HepG2 (cell line): ENCODE measurements at regions not wholly inside any gene's neighbourhood (a gene's known extent, or its start where the extent isn't known, plus 50 kb on each side); places are given as distances from the start of the nearest gene placed in this dataset.

Experiments used
- ATAC-seq: fragments of 200-7000 bp; cut with Tn5 transposase; 3 replicates; pipeline ENCODE4 v1.9.1; 2020; ENCODE audit warnings: mild to moderate bottlenecking, moderate library complexity
- BruUV-seq: library from RNA; stranded (reverse); fragments of 400-500 nt; replicated peaks from 2 replicates; lab custom pipeline; 2021; lab: Mats Ljungman, UMichigan
- CTCF ChIA-PET: fragments of 300-600 bp; formaldehyde crosslinking; extraction: SDS; loops from one replicate; lab custom pipeline; 2021; ENCODE audit warnings: low total read pairs, inconsistent platforms, low intra/inter-chr PET ratio; lab: Yijun Ruan, JAX
- POLR2A ChIA-PET: fragments of 350-600 bp; sonication (Branson Sonifier 250); formaldehyde crosslinking; loops from one replicate; lab custom pipeline; 2020; ENCODE audit warnings: antibody characterized with exemption, inconsistent platforms; lab: Yijun Ruan, JAX
- DNase-seq: peaks from one replicate; pipeline ENCODE4 v3.0.0-alpha.2; 2015; ENCODE audit warnings: low spot score
- FAIRE-seq: peaks from 3 replicates; lab custom pipeline; 2011; peaks lifted over from hg19 to GRCh38; lab: Jason Lieb, UNC
- H2AFZ ChIP-seq: one replicate; pipeline ENCODE4 v1.6.1; 2011; ENCODE audit warnings: low read length, inconsistent platforms
- H3K27ac ChIP-seq: fragments of 300-600 bp; 3 replicates; pipeline ENCODE4 v1.8.0; 2011; ENCODE audit warnings: mixed run types, mild to moderate bottlenecking, mixed read lengths, low read length, inconsistent platforms; ENCODE audit not compliant: insufficient read depth; ENCODE audit errors: extremely low read length
- H3K27me3 ChIP-seq, 2 experiments: fragments of 200-600 bp in 1 of 2; 2 replicates in 1 of 2; 3 replicates in 1 of 2; pipeline versions ENCODE4 v1.6.0 to v1.8.0; 2011; ENCODE audit warnings: low read length in 2 of 2, mild to moderate bottlenecking in 2 of 2, moderate library complexity in 2 of 2, inconsistent platforms in 1 of 2; ENCODE audit not compliant: insufficient read depth in 2 of 2, control insufficient read depth in 1 of 2
- H3K36me3 ChIP-seq, 2 experiments: fragments of 200-600 bp in 1 of 2; replicated peaks in 1 of 2; 2 replicates in 1 of 2; 3 replicates in 1 of 2; pipeline versions ENCODE4 v1.5.1 to v1.8.0; 2011; ENCODE audit warnings: low read length in 2 of 2, inconsistent platforms in 1 of 2; ENCODE audit not compliant: insufficient read depth in 2 of 2, control insufficient read depth in 1 of 2
- H3K4me1 ChIP-seq: 2 replicates; pipeline ENCODE4 v1.5.1; 2012; ENCODE audit warnings: low read length, inconsistent platforms; ENCODE audit not compliant: insufficient read depth
- H3K4me2 ChIP-seq: 2 replicates; pipeline ENCODE4 v1.6.0; 2011; ENCODE audit warnings: low read depth, low read length, inconsistent platforms
- H3K4me3 ChIP-seq, 3 experiments: fragments of 200-600 bp in 1 of 3; sonication (generic), shearing (Covaris generic) in 1 of 3; replicated peaks in 1 of 3; 2 replicates each; pipeline ENCODE4 v1.5.1; 2011 to 2016; ENCODE audit warnings: low read length in 3 of 3, inconsistent platforms in 2 of 3, low read depth in 2 of 3, mild to moderate bottlenecking in 2 of 3, control low read depth in 1 of 3, mixed read lengths in 1 of 3; ENCODE audit not compliant: insufficient read depth in 1 of 3
- H3K79me2 ChIP-seq: one replicate; pipeline ENCODE4 v1.6.1; 2011; ENCODE audit warnings: low read length, inconsistent platforms; ENCODE audit not compliant: insufficient read depth
- H3K9ac ChIP-seq: 2 replicates; pipeline ENCODE4 v1.6.0; 2011; ENCODE audit warnings: mild to moderate bottlenecking, low read depth, low read length, inconsistent platforms; ENCODE audit not compliant: insufficient read depth
- H3K9me3 ChIP-seq: 2 replicates; pipeline ENCODE4 v1.5.1; 2012; ENCODE audit warnings: mild to moderate bottlenecking, low read length
- H4K20me1 ChIP-seq: 2 replicates; pipeline ENCODE4 v1.6.0; 2011; ENCODE audit warnings: inconsistent platforms, mild to moderate bottlenecking, low read length, moderate library complexity; ENCODE audit not compliant: insufficient read depth
- ARID4A ChIP-seq: sonication (generic); formaldehyde crosslinking; IDR thresholded peaks from 2 replicates; pipeline ENCODE4 v1.5.0; 2020; ENCODE audit warnings: mild to moderate bottlenecking, missing genetic modification reagents, borderline replicate concordance
- ATF7-NPFF ChIP-seq: sonication (generic); formaldehyde crosslinking; IDR thresholded peaks from 2 replicates; pipeline ENCODE4 v1.8.1; 2023; ENCODE audit warnings: mild to moderate bottlenecking, low read depth, missing genetic modification reagents, moderate library complexity
- JUNB ChIP-seq: sonication (generic); formaldehyde crosslinking; IDR thresholded peaks from 2 replicates; pipeline ENCODE4 v1.8.0; 2022; ENCODE audit warnings: missing genetic modification reagents, mild to moderate bottlenecking, borderline replicate concordance
- LBX2 ChIP-seq: sonication (generic); formaldehyde crosslinking; IDR thresholded peaks from 2 replicates; pipeline ENCODE4 v1.5.0; 2020; ENCODE audit warnings: missing genetic modification reagents, mild to moderate bottlenecking, borderline replicate concordance
- MTA1 ChIP-seq: sonication (generic); formaldehyde crosslinking; IDR thresholded peaks from 2 replicates; pipeline ENCODE4 v1.4.0; 2020; ENCODE audit warnings: missing genetic modification reagents, mild to moderate bottlenecking, borderline replicate concordance
- NFRKB ChIP-seq: fragments of 450-650 bp; IDR thresholded peaks from 2 replicates; pipeline ENCODE4 v1.6.1; 2017
- PRPF4 ChIP-seq: fragments of 200-400 bp; formaldehyde crosslinking; IDR thresholded peaks from 2 replicates; pipeline ENCODE4 v1.6.1; 2016; ENCODE audit warnings: low read length, low read depth; ENCODE audit not compliant: poor library complexity, severe bottlenecking
- REST ChIP-seq, 2 experiments: IDR thresholded peaks; 2 replicates each; pipeline ENCODE4 v1.6.1; 2011 to 2012; ENCODE audit warnings: low read length in 2 of 2, borderline replicate concordance in 1 of 2, low read depth in 1 of 2, mild to moderate bottlenecking in 1 of 2, moderate library complexity in 1 of 2
- SALL2 ChIP-seq: sonication (generic); formaldehyde crosslinking; IDR thresholded peaks from 2 replicates; pipeline ENCODE4 v1.8.1; 2023; ENCODE audit warnings: mild to moderate bottlenecking, missing genetic modification reagents, inconsistent platforms
- WGBS: methylation state at CpG from one replicate; pipeline ENCODE4 v1.1.6; 2017; ENCODE audit warnings: low lambda C conversion rate; 5-methylcytosine and 5-hydroxymethylcytosine counted together
- in situ Hi-C: cut with HindIII; loops from 2 replicates; pipeline ENCODE4 v1.10.0; 2017; ENCODE audit warnings: low pct_unique_long_range_greater_than_20kb; ENCODE audit not compliant: extremely low pct_ligation_motif_present
- intact Hi-C: fragments of 100-400 bp; cut with micrococcal nuclease; formaldehyde crosslinking; loops from one replicate; pipeline ENCODE4 v1.10.0; 2022; ENCODE audit not compliant: unreplicated experiment

DNA sequence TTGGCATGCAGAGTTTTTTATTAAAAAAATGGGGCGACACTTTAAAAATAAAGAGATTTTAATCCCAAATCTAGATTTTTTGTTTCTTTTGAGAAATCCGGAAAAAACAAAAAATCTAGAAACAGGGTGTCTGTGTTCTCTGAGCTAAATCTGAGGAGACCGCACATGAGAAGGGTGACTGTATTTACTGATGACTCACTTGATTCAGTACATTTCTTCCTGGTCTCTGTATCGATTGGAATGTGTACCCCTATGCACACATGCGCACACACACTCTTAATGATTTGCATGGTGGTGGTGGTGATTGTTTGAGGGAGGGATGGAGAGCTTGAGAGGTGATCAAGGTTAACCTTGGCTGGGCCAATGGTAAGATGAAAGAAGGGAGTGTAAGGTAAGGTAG, 443.1 kb upstream of the THRB start:
- no peak for ATAC-seq
- WGBS = 12% methylated on average over 5 of the region's 5 CpGs
- Histone ChIP-seq H3K27me3 (no peaks in the 10 kb centered on the region; a peak in 1 of 5 replicates), H3K4me2 (no peak overlapping the region), H3K9me3 (no peaks in the 10 kb centered on the region), H3K27ac (no peak overlapping the region), H4K20me1 (no peaks in the 10 kb centered on the region), H3K36me3 (no peaks in the 10 kb centered on the region), H3K4me1 (no peaks in the 10 kb centered on the region), H2AFZ (no peak overlapping the region), H3K79me2 (no peaks in the 10 kb centered on the region), H3K4me3 (no peak overlapping the region), H3K9ac (no peak overlapping the region)
- intact Hi-C loops = no loop called here
- BruUV-seq = no TSS peak
- TF ChIP-seq NFRKB (no peak), SALL2 (CRISPR knock-in tag) (no peak), MTA1 (no peak)
- no peak for DNase-seq
- CTCF ChIA-PET = no interaction called here
- POLR2A ChIA-PET = no interaction called here
- in situ Hi-C loops = no loop called here
- no peak for FAIRE-seq

- no peaks in the 10 kb centered on the region for H3K4me1 ChIP-seq
- no peak overlapping the region for H3K9ac ChIP-seq
- BruUV-seq = no TSS peak
- no peaks in the 10 kb centered on the region for H4K20me1 ChIP-seq
- no peaks in the 10 kb centered on the region for H3K9me3 ChIP-seq
- 2% methylated on average over 3 of the region's 3 CpGs for WGBS
- ChIA-PET CTCF (no interaction called here), POLR2A (no interaction called here)
- H3K4me2 ChIP-seq = no peak overlapping the region
- no peaks in the 10 kb centered on the region for H3K36me3 ChIP-seq
- in situ Hi-C loops (no loop called here), intact Hi-C loops (no loop called here)
- no peaks in the 10 kb centered on the region for H3K27me3 ChIP-seq
- no peak overlapping the region for H2AFZ ChIP-seq
- no peaks in the 10 kb centered on the region for H3K79me2 ChIP-seq
- no peak for ATAC-seq
- no peak for DNase-seq
- no peak overlapping the region for H3K27ac ChIP-seq
- H3K4me3 ChIP-seq = no peak overlapping the region
- FAIRE-seq = no peak
- TF ChIP-seq ARID4A (CRISPR knock-in tag) (no peak), ATF7-NPFF (CRISPR knock-in tag) (no peak), JUNB (CRISPR knock-in tag) (no peak), PRPF4 (no peak), LBX2 (CRISPR knock-in tag) (no peak), REST (IDR thresholded peaks at IDR 0.05; ENCODE audit: borderline replicate concordance in 1 of 2, low read depth in 1 of 2, low read length in 2 of 2) (no peak)
Measured at GRCh38 chr3:24943961-24944360, 449.3 kb upstream of the THRB start.
